ENCODE measurements at regions not wholly inside any gene's neighbourhood (a gene's known extent, or its start where the extent isn't known, plus 50 kb on each side); places are given as distances from the start of the nearest gene placed in this dataset.

DNA sequence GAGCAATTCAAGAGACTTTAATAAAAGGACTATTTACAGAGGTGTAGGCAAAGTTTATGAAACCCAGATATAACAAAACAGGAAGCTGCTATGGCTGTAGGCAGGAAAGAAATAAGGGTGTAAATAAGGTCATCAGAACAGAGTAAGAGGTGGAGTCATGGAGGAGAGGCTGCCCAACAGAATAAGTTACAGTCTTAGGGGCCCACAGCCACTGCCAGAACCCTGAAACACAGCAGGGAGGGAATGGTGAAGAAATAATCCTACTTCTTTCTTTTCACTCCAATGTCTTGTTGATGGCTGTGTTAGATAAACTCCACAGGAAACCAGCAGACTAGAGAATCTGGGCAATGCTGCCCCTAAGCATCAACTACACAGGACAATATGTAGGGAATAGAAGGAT, 155.8 kb upstream of the TAC1 start:
- TF ChIP-seq, protein P1, sequence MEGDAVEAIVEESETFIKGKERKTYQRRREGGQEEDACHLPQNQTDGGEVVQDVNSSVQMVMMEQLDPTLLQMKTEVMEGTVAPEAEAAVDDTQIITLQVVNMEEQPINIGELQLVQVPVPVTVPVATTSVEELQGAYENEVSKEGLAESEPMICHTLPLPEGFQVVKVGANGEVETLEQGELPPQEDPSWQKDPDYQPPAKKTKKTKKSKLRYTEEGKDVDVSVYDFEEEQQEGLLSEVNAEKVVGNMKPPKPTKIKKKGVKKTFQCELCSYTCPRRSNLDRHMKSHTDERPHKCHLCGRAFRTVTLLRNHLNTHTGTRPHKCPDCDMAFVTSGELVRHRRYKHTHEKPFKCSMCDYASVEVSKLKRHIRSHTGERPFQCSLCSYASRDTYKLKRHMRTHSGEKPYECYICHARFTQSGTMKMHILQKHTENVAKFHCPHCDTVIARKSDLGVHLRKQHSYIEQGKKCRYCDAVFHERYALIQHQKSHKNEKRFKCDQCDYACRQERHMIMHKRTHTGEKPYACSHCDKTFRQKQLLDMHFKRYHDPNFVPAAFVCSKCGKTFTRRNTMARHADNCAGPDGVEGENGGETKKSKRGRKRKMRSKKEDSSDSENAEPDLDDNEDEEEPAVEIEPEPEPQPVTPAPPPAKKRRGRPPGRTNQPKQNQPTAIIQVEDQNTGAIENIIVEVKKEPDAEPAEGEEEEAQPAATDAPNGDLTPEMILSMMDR (IDR thresholded peaks at IDR 0.05): no peak
- no peak for TF ChIP-seq POLR2A (IDR thresholded peaks at IDR 0.05)
